Esophagus squamous epithelium (tissue), 5 donors: ENCODE measurements at regions not wholly inside any gene's neighbourhood (a gene's known extent, or its start where the extent isn't known, plus 50 kb on each side); places are given as distances from the start of the nearest gene placed in this dataset.

Source experiments
- DNase-seq: peaks from one replicate; lab custom pipeline; 2025; lab: John Stamatoyannopoulos, UW
- H3K27ac ChIP-seq, 4 donors: fragments of 200-600 bp; sonication (generic); one replicate each; pipeline ENCODE4 v1.5.1; 2016 to 2019; ENCODE audit warnings: mild to moderate bottlenecking in 1 of 4
- H3K27me3 ChIP-seq, 4 donors: fragments of 200-600 bp; sonication (generic); 1 replicate in 3 of 4; 2 replicates in 1 of 4; pipeline versions ENCODE4 v1.5.1 to v1.6.0; 2017 to 2021; ENCODE audit warnings: antibody characterized with exemption in 1 of 4
- H3K36me3 ChIP-seq, 3 donors: fragments of 200-600 bp; sonication (generic); one replicate each; pipeline ENCODE4 v1.5.1; 2016 to 2019
- H3K4me1 ChIP-seq, 3 donors: fragments of 200-600 bp; sonication (generic); one replicate each; pipeline ENCODE4 v1.5.1; 2017 to 2019
- H3K4me3 ChIP-seq, 4 donors: fragments of 200-600 bp; sonication (generic); 1 replicate in 3 of 4; 2 replicates in 1 of 4; pipeline ENCODE4 v1.5.1; 2016 to 2019; ENCODE audit warnings: mild to moderate bottlenecking in 2 of 4, moderate library complexity in 1 of 4
- H3K9me3 ChIP-seq, 3 donors: fragments of 200-600 bp; sonication (generic); one replicate each; pipeline ENCODE4 v1.5.1; 2016 to 2019
- CTCF ChIP-seq, 6 experiments: fragments of 450-650 bp in 4 of 6; fragments of 200-600 bp in 2 of 6; sonication (generic) in 2 of 6; IDR thresholded peaks; one replicate each; pipeline ENCODE4 v1.5.1; 2016 to 2019; ENCODE audit warnings: antibody characterized with exemption in 6 of 6, mild to moderate bottlenecking in 4 of 6, moderate library complexity in 4 of 6
- POLR2A ChIP-seq, 4 donors: fragments of 450-650 bp; IDR thresholded peaks; one replicate each; pipeline ENCODE4 v1.6.1; 2017; ENCODE audit warnings: antibody characterized with exemption in 4 of 4, mild to moderate bottlenecking in 4 of 4, moderate library complexity in 3 of 4
- WGBS, 2 donors: methylation state at CpG; one replicate each; pipeline ENCODE4 v1.1.5; 2018; 5-methylcytosine and 5-hydroxymethylcytosine counted together
- intact Hi-C: fragments of 100-400 bp; cut with DNase I; formaldehyde crosslinking; loops from one replicate; pipeline ENCODE4 v1.15.0; 2022
- donor health status: DM: yes; HTN: yes; CAD: no.

GRCh38 chr5:101969742-101970141 is 326.3 kb downstream of the SLCO4C1 start:
- no peak for DNase-seq
- TF ChIP-seq POLR2A (IDR thresholded peaks at IDR 0.05) (no peak), CTCF (IDR thresholded peaks at IDR 0.05) (no peak)
- no peak overlapping the region for H3K4me3 ChIP-seq
- intact Hi-C loops = no loop called here
- H3K36me3 ChIP-seq = no peaks in the 10 kb centered on the region
- no peaks in the 10 kb centered on the region for H3K9me3 ChIP-seq
- WGBS, 2 donors = 25 to 46% methylated on average over 1 of the region's 1 CpG
- H3K27me3 ChIP-seq = no peaks in the 10 kb centered on the region
- H3K4me1 ChIP-seq = no peaks in the 10 kb centered on the region
- no peak overlapping the region for H3K27ac ChIP-seq

- 72 to 89% methylated on average over 2 of the region's 2 CpGs for WGBS, 2 donors
- TF ChIP-seq POLR2A (IDR thresholded peaks at IDR 0.05) = no peak
- no peak for TF ChIP-seq CTCF (IDR thresholded peaks at IDR 0.05)
- DNase-seq = no peak
- no peak overlapping the region for H3K4me3 ChIP-seq
- no peak overlapping the region for H3K27ac ChIP-seq
- intact Hi-C loops = no loop called here
- no peaks in the 10 kb centered on the region for H3K9me3 ChIP-seq
- H3K27me3 ChIP-seq = no peaks in the 10 kb centered on the region
- H3K36me3 ChIP-seq = no peaks in the 10 kb centered on the region
- no peaks in the 10 kb centered on the region for H3K4me1 ChIP-seq
These were observed 329.6 kb downstream of the SLCO4C1 start for GRCh38 chr5:101966476-101966875.

GRCh38 chr5:101955891-101956290 is 340.2 kb downstream of the SLCO4C1 start:
- H3K9me3 ChIP-seq = no peaks in the 10 kb centered on the region
- no peaks in the 10 kb centered on the region for H3K4me1 ChIP-seq
- no peak overlapping the region for H3K4me3 ChIP-seq
- TF ChIP-seq CTCF (IDR thresholded peaks at IDR 0.05) (no peak), POLR2A (IDR thresholded peaks at IDR 0.05) (no peak)
- no peaks in the 10 kb centered on the region for H3K27me3 ChIP-seq
- intact Hi-C loops = no loop called here
- H3K36me3 ChIP-seq = no peaks in the 10 kb centered on the region
- 21 to 33% methylated on average over 1 of the region's 1 CpG for WGBS, 2 donors
- no peak overlapping the region for H3K27ac ChIP-seq
- no peak for DNase-seq

- TF ChIP-seq POLR2A (IDR thresholded peaks at IDR 0.05) = no peak
- no peak for TF ChIP-seq CTCF (IDR thresholded peaks at IDR 0.05)
- H3K4me3 ChIP-seq = no peak overlapping the region
- intact Hi-C loops = no loop called here
- no peak for DNase-seq
- H3K27ac ChIP-seq = no peak overlapping the region
- no peaks in the 10 kb centered on the region for H3K27me3 ChIP-seq
- no peaks in the 10 kb centered on the region for H3K9me3 ChIP-seq
- H3K36me3 ChIP-seq = no peaks in the 10 kb centered on the region
- H3K4me1 ChIP-seq = no peaks in the 10 kb centered on the region
These were observed 346.1 kb downstream of the SLCO4C1 start for GRCh38 chr5:101950019-101950418.

GRCh38 chr5:101948615-101949014 is 347.5 kb downstream of the SLCO4C1 start:
- Histone ChIP-seq H3K9me3 (no peaks in the 10 kb centered on the region), H3K27me3 (no peaks in the 10 kb centered on the region), H3K27ac (no peak overlapping the region), H3K4me3 (no peak overlapping the region), H3K36me3 (no peaks in the 10 kb centered on the region), H3K4me1 (no peaks in the 10 kb centered on the region)
- intact Hi-C loops = no loop called here
- no peak for DNase-seq
- no peak for TF ChIP-seq POLR2A (IDR thresholded peaks at IDR 0.05)
- TF ChIP-seq CTCF (IDR thresholded peaks at IDR 0.05) = no peak
- 82 to 86% methylated on average over 1 of the region's 1 CpG for WGBS, 2 donors
